ENCODE measurements at regions not wholly inside any gene's neighbourhood (a gene's known extent, or its start where the extent isn't known, plus 50 kb on each side); places are given as distances from the start of the nearest gene placed in this dataset.

DNA sequence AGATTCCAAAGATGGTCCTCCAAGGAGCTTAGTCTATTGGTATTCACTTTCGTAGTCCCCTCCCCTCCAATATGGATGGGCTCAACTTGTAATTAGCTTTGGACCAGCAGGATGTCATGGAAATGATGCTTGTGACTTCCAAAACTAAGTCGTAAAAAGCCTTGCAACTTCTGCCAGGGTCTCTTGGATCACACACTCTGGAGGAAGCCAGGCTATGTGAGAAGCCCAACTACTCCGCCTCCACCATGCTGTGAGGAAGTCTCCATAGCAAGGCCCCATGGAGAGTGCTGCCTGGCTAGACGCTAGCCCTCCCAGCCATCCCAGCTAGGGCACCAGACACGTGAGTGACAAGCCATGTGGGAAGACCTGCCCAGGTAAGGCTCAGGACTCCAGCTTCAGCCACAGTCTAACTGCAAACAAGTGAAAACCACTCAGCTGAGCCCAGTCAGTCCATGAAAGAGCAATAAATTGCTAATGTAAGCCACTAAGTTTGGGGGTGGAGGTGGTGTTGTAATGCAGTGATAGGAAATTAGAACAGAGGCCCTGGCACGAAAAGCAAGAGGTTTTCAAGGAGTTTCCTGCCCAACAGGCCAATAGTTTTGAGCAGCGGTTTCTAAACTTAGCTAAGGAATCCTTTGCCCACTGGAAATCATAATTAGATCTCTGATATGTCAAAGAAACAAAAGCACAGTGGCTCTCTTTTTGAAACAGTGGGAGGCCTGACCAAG is 77.5 kb upstream of the GLI2 start:
- no peak for DNase-seq (ENCODE audit: low spot score)

DNA sequence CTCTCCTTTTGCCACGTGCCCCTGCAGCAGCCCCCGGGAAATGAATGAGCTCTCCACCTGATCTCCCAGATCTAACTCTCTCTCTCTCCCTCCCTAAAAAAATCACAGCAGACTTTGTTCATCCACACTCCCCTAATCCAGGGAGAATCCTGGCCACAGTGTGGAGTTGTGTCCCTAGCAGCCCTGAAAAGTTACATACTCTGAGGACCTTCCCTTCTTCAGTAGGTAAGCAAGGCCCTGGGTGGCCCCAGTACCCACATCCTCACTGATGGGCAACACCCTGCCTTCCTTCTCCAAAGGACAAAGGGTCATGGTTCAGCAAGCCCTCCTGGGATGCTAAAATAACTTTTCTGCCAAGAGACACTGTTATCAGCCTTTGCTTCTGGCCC is 76.9 kb upstream of the GLI2 start:
- DNase-seq (ENCODE audit: low spot score), result no peak

- DNase-seq (ENCODE audit: low spot score), result no peak
Measured at GRCh38 chr2:120659275-120659977, 76.2 kb upstream of the GLI2 start.

DNA sequence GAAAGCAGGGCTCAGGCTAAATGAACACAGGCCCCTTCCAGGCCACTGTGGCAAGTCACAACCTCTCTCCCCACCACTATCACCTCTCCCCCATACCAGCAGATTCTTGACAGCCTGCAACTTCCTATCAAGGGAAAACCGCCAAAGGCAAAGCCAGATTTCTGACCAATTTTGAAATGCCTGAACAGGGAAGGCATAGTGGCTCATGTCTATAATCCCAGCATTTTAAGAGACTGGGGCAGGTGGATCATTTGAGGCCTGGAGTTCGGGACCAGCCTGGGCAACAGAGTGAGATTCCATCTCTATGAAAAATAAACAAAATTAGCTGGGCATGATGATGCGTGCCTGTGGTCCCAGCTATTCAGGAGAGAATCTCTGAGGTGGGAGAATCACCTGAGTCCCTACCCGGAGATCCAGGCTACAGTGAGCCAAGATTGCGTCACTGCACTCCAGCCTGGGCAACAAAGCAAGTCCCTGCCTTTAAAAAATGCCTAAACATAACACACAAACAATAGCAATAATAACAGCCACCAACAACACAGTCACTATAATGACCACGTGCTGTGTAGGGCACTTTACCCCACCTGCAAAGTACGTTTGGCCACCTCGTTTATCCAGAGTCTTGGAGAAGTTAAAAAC is 75.5 kb upstream of the GLI2 start:
- no peak for DNase-seq (ENCODE audit: low spot score)

GRCh38 chr2:120660771-120661459 is 74.8 kb upstream of the GLI2 start:
- no peak for DNase-seq (ENCODE audit: low spot score)

- DNase-seq (ENCODE audit: low spot score), result no peak
Measured at GRCh38 chr2:120661551-120661950, 74.1 kb upstream of the GLI2 start.

GRCh38 chr2:120662046-120662445 is 73.6 kb upstream of the GLI2 start:
- no peak for DNase-seq (ENCODE audit: low spot score)

DNA sequence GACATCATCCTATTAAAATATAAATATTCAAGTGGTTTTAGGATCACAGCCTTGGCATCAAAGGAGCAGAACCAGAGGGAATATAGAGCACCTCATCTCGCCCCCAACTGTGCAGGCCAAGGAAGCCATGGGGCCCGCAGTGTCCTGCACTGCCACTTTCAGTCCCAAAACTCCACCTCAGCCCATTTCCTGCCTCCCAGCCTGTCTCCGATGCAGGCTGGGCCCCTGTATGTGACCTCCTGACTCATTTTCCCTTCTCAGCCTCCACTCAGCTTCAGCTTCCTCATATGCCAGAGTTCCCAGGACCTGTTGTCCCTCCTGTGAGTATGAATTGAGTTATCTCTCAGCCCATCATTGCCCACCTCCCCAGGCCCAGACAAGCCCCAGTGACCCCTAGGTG is 72.9 kb upstream of the GLI2 start:
- DNase-seq (ENCODE audit: low spot score), result no peak

DNA sequence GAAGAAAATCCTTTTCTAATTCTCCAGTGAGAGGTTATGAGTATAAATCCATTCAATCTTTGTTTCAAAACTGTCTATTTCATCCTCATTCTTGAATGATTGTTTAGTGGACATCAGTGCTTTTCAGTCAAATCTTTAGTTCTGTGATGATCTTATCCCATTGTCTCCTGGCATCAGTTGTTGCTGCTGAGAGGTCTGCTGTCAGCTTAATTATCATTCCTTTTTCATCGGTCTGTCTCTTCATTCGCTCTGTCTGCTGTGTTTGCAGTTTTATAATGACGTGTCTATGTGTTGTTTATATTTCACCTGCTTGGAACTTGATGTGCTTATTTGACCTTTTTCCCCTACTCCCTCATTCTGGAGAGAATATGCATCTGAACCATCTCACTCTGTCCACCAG is 69.2 kb upstream of the GLI2 start:
- no peak for DNase-seq (ENCODE audit: low spot score)

- no peak for DNase-seq (ENCODE audit: low spot score)
Measured at GRCh38 chr2:120667981-120668380, 67.7 kb upstream of the GLI2 start.

GRCh38 chr2:120669121-120669952 is 66.3 kb upstream of the GLI2 start:
- DNase-seq (ENCODE audit: low spot score), result peak; percentile 52

DNA sequence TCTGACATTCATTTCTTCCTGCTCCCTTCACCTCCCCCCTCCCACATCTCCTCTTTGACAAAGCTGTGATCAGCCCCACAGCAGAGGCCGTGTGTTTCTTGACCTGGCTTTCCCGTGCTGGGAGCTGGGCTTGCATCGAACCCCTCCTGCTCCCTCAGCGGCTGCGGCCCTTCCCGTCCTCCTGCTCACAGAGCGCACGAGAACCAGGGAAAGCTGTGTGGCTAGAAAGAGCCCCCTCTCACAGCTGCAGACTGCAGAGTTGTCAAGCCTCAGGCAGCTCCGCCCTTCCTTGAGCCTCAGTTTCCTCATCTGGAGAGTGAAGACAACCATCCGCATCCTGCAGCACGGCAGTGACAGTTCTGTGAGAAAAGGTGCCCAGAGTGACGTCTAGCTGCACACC is 65.7 kb upstream of the GLI2 start:
- DNase-seq (ENCODE audit: low spot score), result no peak

DNA sequence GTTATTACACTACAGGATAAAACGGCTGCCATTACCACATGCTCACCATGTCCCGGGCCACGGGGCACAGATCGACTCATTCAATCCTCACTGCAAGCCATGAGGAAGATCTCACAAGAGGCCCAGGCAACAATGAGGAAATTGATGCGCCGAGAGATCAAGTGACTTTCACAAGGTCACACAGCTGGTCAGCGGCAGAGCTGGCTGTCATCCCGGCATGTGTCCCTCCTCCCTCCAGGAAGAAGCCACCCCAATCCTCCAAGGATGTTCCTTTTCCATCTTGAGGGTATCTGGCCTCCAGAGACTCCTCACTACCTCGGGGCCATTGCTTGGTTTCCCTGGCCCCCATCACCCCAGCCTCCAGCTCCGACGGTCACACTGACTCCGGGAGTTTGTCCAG is 65.3 kb upstream of the GLI2 start:
- no peak for DNase-seq (ENCODE audit: low spot score)

DNA sequence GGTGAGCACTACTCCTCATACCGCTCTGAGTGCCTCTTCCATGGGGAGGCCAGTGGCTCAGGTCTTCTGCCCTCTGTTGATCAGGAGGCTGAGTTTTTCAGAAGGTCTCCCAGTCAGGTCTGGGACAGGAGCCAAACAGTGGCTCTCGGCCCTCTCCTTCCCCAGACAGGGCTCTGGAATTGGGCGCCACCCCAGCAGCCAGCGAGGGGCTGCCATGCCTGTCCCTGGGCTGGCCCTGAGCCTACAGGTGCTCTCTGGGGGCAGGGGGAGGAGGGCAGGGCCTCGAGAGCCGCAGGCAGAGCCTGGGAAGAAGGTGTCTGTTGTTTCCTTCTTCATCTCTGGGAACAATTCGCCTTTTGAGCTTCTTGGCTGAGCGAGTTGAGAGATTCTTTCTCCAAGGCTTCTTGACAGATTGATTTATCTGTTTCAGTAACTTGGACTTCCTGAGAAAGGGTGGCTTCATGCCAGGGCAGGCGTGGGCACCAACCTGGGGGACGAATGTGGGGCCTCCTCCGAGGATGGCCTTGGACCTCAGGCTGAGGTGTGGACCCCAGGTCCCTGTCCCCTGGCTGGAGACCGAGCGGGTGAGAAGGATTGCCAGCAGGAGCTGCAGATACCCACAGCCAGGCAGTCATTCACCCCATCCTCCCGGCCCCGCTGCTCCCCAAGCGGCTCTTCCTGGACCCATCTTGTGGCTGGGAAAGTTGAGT is 64.7 kb upstream of the GLI2 start:
- no peak for DNase-seq (ENCODE audit: low spot score)

- no peak for DNase-seq (ENCODE audit: low spot score)
Measured at GRCh38 chr2:120672526-120673204, 63.0 kb upstream of the GLI2 start.

GRCh38 chr2:120673205-120673550 is 62.5 kb upstream of the GLI2 start:
- no peak for DNase-seq (ENCODE audit: low spot score)

DNA sequence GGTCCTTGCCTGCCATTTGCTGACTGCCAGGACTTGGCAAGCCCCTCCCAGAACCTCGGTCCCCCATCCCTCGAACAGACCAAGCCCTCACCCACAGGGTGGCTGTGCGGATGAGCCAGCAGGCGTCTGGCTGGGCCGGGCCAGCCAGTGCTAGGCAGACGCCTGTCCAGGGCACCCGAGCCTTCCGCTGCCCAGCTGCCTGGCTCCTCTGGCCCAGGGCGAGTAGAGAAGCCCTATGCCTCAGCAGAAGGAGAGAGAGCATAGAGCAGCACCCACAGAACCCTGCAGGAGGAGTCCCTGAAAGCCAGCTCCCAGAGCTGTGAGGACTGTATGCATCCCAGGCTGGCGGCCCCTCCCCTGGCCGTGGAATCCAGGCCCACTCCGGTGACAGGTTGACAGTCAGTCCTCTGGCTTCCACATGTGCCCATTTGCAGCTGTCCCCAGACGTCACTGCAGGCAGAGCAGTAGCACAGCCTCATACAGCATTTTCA is 62.1 kb upstream of the GLI2 start:
- DNase-seq (ENCODE audit: low spot score), result no peak

DNA sequence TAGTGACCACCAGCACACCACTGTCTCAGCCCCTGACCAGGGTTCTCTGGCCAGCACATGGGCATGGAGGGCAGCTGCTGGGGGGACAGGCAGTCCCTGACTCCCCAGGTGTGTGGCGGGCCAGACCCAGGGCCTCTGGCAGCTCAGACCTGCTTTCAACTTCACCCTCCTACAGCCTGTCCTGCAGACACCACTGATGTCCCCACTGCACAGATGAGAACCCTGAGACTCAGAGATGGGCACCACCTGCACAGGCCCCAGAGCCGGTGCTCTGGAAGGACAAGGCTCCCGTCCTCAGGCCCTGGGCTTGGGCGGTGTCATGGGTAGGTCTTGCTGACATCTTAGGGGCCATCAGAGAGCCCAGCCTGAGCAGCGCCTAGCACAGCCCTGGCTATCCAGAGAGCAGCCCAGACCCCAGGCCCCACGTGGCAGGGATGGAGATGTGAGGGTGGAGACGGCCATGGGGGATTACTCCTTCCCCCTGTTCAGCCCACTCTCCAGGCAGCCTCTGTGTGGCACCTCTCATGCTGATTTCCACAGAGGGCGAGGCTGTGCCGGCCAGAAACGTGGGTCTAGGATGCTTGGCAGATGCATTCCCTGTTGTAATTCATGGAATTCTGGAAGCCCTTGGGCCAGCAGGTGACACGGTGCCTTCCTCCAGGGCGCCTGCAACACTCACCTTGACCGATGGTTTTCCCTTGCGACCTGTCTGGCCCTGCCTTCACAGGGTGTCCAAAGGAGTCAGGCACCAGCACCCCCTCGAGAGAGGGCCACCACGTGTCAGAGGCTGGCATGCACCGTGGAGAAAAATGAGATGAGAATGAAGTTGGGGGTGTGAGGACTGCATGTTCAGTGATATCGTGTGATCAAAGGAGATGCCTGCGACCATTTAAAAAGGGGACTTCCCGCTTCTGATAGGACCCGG is 61.2 kb upstream of the GLI2 start:
- DNase-seq (ENCODE audit: low spot score), result no peak

GRCh38 chr2:120675460-120676130 is 60.1 kb upstream of the GLI2 start:
- DNase-seq (ENCODE audit: low spot score), result peak; percentile 80

Data from D341Med (cell line).